ENCODE measurements at regions not wholly inside any gene's neighbourhood (a gene's known extent, or its start where the extent isn't known, plus 50 kb on each side); places are given as distances from the start of the nearest gene placed in this dataset.

GRCh38 chr2:15727396-15728244, 136.0 kb downstream of the DDX1 start:
- ATAC-seq, result no peak
- H3K27ac ChIP-seq, result no peak overlapping the region
- H3K9me3 ChIP-seq, result no peaks in the 10 kb centered on the region
- no peak overlapping the region for H3K4me3 ChIP-seq
- H3K27me3 ChIP-seq, result no peaks in the 10 kb centered on the region
- H3K36me3 ChIP-seq, result no peaks in the 10 kb centered on the region
- no peak for TF ChIP-seq POLR2A (IDR thresholded peaks at IDR 0.05)
- TF ChIP-seq CTCF (IDR thresholded peaks at IDR 0.05), result no peak
- TF ChIP-seq POLR2AphosphoS5 (IDR thresholded peaks at IDR 0.05), result no peak
- TF ChIP-seq EP300 (IDR thresholded peaks at IDR 0.05), result no peak
- H3K4me1 ChIP-seq, result peaks cover 0 to 27% (median 15%) of the 10 kb centered on the region in 3 donors
- 56 to 75% methylated on average over 4 to 6 of the region's 9 CpGs for WGBS, 2 donors (ENCODE audit: low coverage in 1 of 2)

- H3K4me3 ChIP-seq, result no peak overlapping the region
- H3K36me3 ChIP-seq, result no peaks in the 10 kb centered on the region
- H3K9me3 ChIP-seq, result no peaks in the 10 kb centered on the region
- H3K27ac ChIP-seq, result no peak overlapping the region
- H3K27me3 ChIP-seq, result no peaks in the 10 kb centered on the region
- no peak for TF ChIP-seq CTCF (IDR thresholded peaks at IDR 0.05)
- no peak for TF ChIP-seq POLR2AphosphoS5 (IDR thresholded peaks at IDR 0.05)
- no peak for TF ChIP-seq EP300 (IDR thresholded peaks at IDR 0.05)
- no peak for TF ChIP-seq POLR2A (IDR thresholded peaks at IDR 0.05)
- WGBS, 2 donors (ENCODE audit: low coverage in 1 of 2), result 73 to 96% methylated on average over 4 to 9 of the region's 9 CpGs
- ATAC-seq, result no peak
- H3K4me1 ChIP-seq, result peaks cover 0 to 34% (median 15%) of the 10 kb centered on the region in 3 donors
Measured at GRCh38 chr2:15728245-15728938, 136.7 kb downstream of the DDX1 start.

- TF ChIP-seq CTCF (IDR thresholded peaks at IDR 0.05), result no peak
- TF ChIP-seq POLR2A (IDR thresholded peaks at IDR 0.05), result no peak
- no peak for TF ChIP-seq POLR2AphosphoS5 (IDR thresholded peaks at IDR 0.05)
- TF ChIP-seq EP300 (IDR thresholded peaks at IDR 0.05), result no peak
- no peak for ATAC-seq
- no peaks in the 10 kb centered on the region for H3K27me3 ChIP-seq
Measured at GRCh38 chr2:15729001-15729400, 137.3 kb downstream of the DDX1 start.

DNA sequence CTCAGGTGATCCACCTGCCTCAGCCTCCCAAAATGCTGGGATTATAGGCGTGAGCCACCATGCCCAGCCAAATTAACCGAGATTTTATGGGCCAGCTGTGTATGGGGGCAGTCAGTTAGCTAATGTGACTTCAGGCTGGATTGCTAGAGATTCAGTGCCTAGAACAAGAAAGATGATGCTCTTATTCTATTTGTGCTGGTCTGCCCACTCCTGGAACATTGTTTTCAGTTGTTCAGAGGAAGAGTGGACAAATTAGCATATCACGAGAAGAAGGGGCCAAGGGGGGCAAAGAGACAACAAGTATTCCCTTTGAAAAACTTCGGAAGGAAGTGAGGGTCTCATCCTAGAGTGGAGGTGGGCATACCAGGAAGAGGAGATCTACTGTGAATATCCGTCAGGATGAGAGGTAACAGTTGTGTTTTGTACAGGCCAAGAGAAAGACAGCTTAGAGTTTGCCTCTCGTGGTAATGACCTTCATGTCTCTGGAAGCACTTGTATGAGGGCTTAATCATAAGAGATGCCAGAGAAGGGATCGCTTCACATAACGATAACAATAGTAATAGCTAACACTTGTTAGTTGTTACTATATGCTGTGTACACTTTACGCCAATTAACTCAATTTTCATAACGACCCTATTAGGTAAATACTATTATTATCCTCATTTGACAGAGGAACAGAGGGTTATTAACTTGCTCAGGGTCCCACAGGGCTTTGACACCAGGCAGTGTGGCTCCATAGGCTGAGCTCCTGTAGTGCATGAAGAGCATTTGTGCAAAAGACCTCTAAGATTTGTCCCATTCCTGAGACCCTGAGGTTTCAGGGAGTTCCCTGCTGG, 138.3 kb downstream of the DDX1 start:
- H3K36me3 ChIP-seq, result no peaks in the 10 kb centered on the region
- no peak for TF ChIP-seq EP300 (IDR thresholded peaks at IDR 0.05)
- no peak for TF ChIP-seq POLR2AphosphoS5 (IDR thresholded peaks at IDR 0.05)
- no peak for TF ChIP-seq POLR2A (IDR thresholded peaks at IDR 0.05)
- TF ChIP-seq CTCF (IDR thresholded peaks at IDR 0.05), result no peak
- WGBS, 2 donors (ENCODE audit: low coverage in 1 of 2), result 48 to 71% methylated on average over 7 to 9 of the region's 10 CpGs
- no peak for ATAC-seq
- H3K4me3 ChIP-seq, result no peak overlapping the region
- H3K27ac ChIP-seq, result no peak overlapping the region
- no peaks in the 10 kb centered on the region for H3K27me3 ChIP-seq
- H3K4me1 ChIP-seq, result peaks cover 0 to 50% (median 18%) of the 10 kb centered on the region in 3 donors
- H3K9me3 ChIP-seq, result no peaks in the 10 kb centered on the region

More at GRCh38 chr2:15729001-15729400, 137.3 kb downstream of the DDX1 start:
- Histone ChIP-seq H3K27ac (no peak overlapping the region), H3K9me3 (no peaks in the 10 kb centered on the region), H3K36me3 (no peaks in the 10 kb centered on the region), H3K4me1 (peaks cover 0 to 40% (median 15%) of the 10 kb centered on the region in 3 donors), H3K4me3 (no peak overlapping the region)
- 96% methylated on average over 6 of the region's 7 CpGs; no CpG with 5 or more reads in 1 of the 2 donors for WGBS, 2 donors (ENCODE audit: low coverage in 1 of 2)
